Muscle of back (tissue), 3 donors: ENCODE measurements at regions not wholly inside any gene's neighbourhood (a gene's known extent, or its start where the extent isn't known, plus 50 kb on each side); places are given as distances from the start of the nearest gene placed in this dataset.
A peak's percentile ranks its signal among the peaks of the same experiment; 100 is the strongest.
"Not testable (repeated sequence)": the region's sequence is repeated elsewhere in the genome, so short reads cannot be mapped to it uniquely, and the experiment has no call there.

Experiments used
- DNase-seq, 3 donors: peaks; one replicate each; pipeline versions ENCODE4 v3.0.0 to v3.0.0-alpha.2; 2013

DNA sequence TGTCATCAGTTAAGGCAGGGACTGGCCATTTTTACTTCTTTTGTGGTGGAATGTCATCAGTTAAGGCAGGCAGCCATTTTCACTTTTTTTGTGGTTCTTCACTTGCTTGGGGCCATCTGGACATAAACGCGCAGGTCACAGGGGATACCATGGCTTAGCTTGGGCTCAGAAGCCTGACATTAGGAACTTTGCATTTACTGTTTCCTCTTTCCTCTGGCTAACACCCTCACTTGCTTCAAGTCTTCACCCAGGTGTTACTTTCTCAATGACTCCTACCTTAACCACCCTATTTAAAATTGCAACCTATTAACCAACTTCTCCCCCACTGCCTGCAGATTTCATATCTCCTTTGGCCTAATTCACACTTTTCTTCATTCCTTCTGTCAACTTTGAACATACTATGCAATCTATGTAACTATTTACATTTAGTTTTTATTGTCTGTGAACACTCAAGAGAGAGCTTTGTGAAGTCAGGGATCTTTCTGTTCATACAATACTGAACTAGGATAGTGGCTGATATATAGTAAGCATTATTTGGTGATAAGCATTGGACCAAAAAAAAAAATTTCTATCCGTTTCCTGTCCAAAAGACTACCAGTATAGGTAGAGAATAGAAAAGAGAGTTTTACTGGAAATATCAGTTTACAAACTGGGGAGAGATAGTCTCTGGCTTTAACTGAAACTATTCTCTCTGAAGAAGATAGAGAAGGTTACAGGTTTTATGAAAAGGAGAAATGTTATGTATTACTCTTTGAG lies 600.1 kb upstream of the ZNF804A start:
- no peak for DNase-seq

GRCh38 chr2:183998797-183999190 lies 599.5 kb upstream of the ZNF804A start:
- no peak for DNase-seq

- peak; percentile 8 to 25 (median 11) for DNase-seq
Observed at GRCh38 chr2:184004289-184004947, 593.9 kb upstream of the ZNF804A start.

- DNase-seq: peak in 1 of 3 donors; percentile 22
Observed at GRCh38 chr2:184004948-184005672, 593.2 kb upstream of the ZNF804A start.

GRCh38 chr2:184006998-184007397 lies 591.3 kb upstream of the ZNF804A start:
- DNase-seq: no peak

DNA sequence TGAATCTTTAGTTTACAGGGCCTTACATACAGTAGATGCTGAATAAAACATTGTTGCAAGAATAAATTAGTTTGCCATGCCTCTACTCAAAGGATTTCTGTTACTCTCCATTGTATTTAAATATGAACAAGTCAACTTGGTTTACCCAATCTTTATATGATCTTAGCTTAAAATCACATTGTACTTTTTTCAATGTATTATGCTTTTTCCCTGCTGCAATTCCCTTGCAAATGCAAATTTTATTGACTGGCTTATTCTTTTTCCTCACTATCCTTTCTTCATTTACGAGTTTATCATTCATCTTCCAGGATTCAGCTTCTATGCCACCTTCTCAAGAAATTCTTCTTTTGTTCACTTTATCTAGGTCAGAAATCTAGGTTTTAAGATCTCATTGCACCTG lies 571.4 kb upstream of the ZNF804A start:
- no peak for DNase-seq

DNA sequence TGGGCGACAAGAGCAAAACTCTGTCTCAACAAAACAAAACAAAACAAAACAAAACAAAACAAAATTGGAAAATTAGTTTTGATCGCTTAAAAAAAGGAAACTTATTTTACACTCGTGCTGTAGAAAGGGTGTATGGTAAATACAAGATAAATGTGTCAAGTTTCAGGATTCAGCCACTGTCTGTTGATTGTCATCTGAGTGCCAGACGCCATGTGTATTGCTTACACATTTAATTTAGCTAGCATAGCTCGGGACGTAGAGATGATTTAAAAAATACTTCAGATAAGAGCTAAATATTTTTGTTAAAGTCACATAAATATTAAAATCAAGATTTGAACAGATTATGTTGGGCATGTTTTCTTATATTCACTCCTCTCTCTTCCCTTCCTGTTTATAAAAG lies 568.1 kb upstream of the ZNF804A start:
- no peak for DNase-seq

DNA sequence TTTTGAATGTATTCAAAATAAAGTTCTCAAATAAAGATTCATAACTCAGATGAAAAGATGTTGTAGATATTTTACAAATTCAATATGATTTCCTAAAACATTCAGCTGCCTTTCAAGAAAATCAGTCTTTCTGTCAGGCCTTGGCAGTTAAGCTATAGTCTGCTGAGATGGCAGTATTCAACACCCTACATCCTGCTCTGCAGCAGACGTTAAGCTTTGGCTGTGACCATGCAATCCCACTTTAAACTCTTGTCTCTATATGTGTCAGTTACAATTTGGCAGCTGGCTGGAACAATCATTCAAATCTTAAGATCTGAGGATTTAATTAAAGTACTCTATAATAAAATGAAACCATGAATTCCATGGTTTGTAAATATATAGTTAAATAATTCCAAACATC lies 567.3 kb upstream of the ZNF804A start:
- no peak for DNase-seq

DNA sequence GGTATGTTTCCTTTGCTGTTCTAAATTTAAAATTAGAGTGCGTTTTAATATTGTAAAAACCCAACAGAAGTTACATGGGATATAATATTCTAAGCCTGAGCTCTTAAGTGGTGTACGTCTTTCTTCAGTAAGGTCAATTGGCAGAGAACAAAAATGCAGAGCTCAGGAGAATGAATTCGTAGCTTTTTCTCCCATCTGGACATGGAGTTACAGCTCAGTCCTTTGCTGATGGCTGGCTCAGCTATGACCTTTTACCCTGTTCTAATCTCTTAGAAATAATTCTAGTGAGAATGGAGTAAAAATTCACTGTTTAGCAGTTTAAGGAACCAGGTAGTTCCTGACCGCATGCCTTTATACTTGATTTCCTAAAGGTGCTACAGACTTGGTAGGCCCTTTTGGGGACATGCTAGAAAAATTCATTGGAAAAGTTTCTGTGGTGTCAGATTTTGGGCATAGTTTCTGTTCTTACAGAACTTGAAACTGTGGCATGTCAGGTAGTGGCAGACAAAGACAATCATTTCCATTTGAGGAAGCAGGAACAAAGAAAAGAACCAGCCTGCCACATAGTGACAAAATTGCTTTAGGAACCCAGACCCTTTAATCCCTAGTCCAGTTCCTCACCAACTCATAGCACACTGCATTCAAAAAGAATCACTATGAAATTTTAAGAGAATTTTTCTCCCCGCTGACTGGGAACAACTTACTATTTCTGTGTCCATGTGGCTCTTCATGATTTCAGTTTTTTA lies 566.8 kb upstream of the ZNF804A start:
- no peak for DNase-seq

DNA sequence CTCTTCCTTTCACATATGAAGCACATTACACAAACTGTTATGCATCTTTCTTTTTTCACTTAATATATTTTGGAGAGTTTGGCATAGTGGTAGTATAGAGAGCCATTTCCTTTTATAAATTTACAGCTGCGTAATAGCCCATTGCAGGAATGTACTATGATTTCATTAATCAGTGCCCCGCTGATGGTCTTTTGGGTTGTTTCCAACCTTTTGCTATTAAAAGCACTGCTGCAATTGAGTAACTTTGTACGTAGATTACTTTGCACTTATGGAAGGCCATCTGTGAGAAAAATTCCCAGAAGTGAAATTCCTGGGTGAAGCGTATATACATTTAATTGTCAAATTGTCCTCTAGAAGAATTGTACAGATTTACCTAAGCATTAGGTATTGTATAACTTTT lies 565.3 kb upstream of the ZNF804A start:
- no peak for DNase-seq

GRCh38 chr2:184037273-184037672 lies 561.1 kb upstream of the ZNF804A start:
- DNase-seq: peak in 1 of 3 donors; percentile 13

- DNase-seq: no peak
Observed at GRCh38 chr2:184039493-184039892, 558.8 kb upstream of the ZNF804A start.

- no peak for DNase-seq
Observed at GRCh38 chr2:184040230-184040629, 558.1 kb upstream of the ZNF804A start.

GRCh38 chr2:184041077-184041476 lies 557.3 kb upstream of the ZNF804A start:
- DNase-seq: no peak

DNA sequence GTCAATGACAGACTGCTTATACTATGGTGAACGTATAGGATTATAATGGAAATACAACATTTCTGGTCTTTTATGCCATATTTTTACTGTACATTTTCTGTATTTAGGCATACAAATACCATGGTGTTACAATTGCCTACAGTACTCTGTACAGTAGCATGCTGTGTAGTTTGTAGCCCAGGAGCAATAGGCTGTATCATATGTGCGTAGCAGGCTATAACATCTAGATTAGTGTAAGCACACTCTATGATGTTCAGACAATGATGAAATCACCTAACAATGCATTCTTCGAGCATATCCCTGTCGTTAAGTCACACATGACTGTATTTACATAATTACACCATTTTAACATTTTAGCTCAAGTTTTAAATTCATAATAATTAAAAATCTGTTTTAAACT lies 556.6 kb upstream of the ZNF804A start:
- no peak for DNase-seq

- DNase-seq: no peak
Observed at GRCh38 chr2:184047536-184047935, 550.8 kb upstream of the ZNF804A start.

DNA sequence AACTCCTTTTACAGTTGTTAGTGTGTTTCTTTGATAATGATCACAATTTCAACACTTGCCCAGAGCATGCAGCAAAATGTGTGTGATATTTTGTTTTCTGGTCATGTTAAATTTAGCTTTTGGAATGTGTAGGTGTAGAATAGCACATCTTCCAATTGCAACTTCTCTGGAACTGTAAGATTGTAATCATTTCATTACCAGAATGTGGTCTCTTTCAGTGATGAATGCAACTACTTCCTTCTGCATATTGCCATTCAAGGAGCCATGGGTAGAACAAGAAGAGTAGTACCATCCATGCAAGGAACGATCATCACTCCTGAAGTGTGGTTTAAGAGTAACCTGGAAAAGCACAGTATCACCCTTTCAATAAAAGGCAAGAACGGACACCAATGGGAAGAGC lies 548.8 kb upstream of the ZNF804A start:
- no peak for DNase-seq

DNA sequence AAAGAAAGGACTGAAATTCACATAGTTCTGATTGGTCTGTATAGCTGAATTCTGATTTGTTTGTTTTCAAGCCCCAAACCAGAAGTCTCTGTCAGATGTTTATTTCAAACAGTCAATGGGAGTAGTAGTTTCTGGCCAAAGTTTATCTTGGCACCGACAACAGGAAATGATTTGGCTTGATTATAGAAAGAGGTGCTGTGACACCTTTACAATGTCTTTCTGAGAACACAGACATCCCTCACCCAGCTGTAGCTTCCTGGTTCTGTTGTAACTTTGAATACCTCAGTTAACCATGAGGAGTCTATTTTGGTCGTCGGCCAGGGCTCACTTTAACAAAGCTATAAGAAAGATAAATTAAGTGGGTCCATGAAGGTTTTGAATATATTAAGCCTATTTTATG lies 545.0 kb upstream of the ZNF804A start:
- peak in 1 of 3 donors; percentile 4 for DNase-seq

DNA sequence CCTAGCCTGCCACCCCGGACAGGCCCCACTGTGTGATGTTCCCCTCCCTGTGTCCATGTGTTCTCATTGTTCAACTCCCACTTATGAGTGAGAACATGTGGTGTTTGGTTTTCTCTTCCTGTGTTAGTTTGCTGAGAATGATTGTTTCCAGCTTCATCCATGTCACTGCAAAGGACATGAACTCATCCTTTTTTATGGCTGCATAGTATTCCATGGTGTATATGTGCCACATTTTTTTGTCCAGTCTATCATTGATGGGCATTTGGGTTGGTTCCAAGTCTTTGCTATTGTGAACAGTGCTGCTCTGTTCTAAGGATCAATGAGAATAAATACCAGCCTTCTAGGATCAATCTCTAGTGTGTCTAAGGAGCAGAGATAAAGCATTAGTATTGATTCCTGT lies 543.9 kb upstream of the ZNF804A start:
- not testable (repeated sequence) for DNase-seq

DNA sequence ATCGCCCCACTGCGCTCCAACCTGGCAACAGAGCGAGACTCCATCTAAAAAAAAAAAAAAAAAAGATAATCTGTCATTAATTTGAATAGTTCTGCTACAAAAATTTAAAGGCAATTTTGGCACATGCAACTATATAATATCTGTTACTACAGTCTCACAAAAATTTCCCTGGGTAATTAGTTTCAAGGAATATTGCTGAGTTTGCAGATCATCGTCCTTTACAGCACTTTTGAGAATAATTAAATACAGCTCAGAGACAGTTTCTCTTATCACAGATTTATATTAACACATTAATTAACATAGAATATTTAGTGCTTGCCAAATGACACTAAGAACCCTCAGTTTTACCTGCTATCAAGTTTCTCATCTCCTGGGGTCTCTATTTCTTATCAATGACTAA lies 540.4 kb upstream of the ZNF804A start:
- DNase-seq: no peak

DNA sequence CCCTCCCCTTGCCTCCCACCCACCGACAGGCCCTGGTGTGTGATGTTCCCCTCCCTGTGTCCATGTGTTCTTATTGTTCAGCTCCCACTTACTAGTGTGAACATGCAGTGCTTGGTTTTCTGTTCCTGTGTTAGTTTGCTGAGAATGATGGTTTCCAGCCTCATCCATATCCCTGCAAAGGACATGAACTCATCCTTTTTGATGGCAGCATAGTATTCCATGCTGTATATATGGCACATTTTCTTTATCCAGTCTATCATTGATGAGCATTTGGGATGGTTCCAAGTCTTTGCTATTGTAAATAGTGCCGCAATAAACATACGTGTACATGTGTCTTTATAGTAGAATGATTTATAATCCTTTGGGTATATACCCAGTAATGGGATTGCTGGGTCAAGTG lies 538.1 kb upstream of the ZNF804A start:
- not testable (repeated sequence) for DNase-seq

- DNase-seq: no peak
Observed at GRCh38 chr2:184067502-184067901, 530.8 kb upstream of the ZNF804A start.
